Activated CD4-positive, alpha-beta T cell treated with anti-CD3 and anti-CD28 coated beads, Interleukin-2, Interleukin-6, amounts not matched to agents 100 ng/mL and 50 ng/mL, durations not matched to agents 16 hours and 8 hours (primary cell): ENCODE measurements at regions not wholly inside any gene's neighbourhood (a gene's known extent, or its start where the extent isn't known, plus 50 kb on each side); places are given as distances from the start of the nearest gene placed in this dataset.

ENCODE experiments used
- DNase-seq: peaks from one replicate; pipeline ENCODE4 v3.0.0-alpha.2; 2020

- DNase-seq: peak; percentile 41
Observed at GRCh38 chr2:106572541-106573450, 85.6 kb downstream of the CD8B2 start.

- no peak for DNase-seq
Observed at GRCh38 chr2:106573773-106574172, 86.6 kb downstream of the CD8B2 start.

DNA sequence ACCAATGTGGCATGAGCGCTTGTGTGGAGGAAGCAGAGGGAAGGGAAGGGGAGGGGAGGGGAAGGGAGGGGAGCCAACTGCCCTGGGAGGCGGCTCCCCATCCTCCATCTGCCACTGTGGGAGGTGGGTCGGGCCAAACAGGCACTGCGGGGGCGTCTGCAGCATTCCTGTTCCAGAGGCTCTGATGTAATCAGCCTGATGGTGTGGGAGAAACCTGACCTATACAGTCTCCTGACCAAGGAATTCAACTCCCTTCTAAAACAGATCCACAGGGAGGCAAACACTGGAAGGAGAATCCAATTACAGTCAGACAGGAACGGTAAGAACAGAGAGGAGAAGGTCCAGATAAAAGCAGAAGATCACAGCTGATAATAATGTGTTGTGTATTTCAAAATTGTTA lies 88.8 kb downstream of the CD8B2 start:
- no peak for DNase-seq

GRCh38 chr2:106577255-106577651 lies 90.1 kb downstream of the CD8B2 start:
- DNase-seq: no peak

- no peak for DNase-seq
Observed at GRCh38 chr2:106579750-106580197, 92.6 kb downstream of the CD8B2 start.

- DNase-seq: no peak
Observed at GRCh38 chr2:106580241-106580640, 93.1 kb downstream of the CD8B2 start.

- no peak for DNase-seq
Observed at GRCh38 chr2:106581328-106581727, 94.2 kb downstream of the CD8B2 start.

- DNase-seq: no peak
Observed at GRCh38 chr2:106581755-106582147, 94.6 kb downstream of the CD8B2 start.

DNA sequence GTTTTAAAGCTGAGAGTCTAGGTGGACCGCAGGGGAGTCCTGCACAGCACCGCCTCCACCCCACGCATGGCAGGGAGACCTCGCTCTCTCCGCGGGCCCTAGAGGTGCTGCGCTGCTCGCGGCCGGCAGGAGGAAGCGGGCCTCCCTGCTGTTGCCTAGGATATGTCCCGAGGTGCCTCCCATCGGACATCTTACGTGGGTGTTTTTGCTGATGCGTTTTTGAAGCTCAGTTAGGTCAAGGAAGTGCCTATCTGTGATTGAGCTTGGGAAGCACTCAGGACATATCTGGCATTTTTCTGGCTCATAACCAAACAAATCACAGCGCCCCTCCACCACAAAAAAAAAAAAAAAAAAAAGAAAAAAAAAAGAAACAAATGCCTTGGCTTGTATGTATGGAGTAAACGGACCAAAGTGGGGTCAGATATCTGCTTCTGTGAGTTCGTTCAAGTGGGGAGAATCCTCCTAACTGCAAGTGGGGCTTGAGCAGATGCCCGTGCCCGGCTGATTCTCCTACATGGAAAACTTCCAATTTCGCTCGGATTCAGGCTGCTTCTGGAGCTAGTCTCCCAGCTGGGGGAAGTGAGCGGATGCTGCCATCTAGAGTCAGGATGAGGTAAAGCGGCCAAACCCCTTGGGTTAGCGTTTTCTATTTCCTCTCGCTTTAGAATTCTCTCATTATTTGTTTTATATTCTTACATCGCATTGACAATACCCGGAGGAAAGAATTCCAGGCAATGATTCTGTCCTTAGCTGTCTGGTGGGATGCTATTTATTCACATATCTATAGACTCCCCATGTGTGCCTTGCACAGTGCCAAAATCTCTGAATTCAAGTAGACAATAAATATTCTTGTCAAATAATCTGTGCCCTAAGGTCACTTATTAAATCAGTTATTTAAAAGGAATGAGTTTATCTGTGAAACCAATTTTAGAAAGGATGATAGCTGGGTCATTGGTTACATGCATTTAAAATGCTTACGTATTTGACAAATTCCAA lies 95.3 kb downstream of the CD8B2 start:
- peak; percentile 51 for DNase-seq

- DNase-seq: no peak
Observed at GRCh38 chr2:106584304-106584954, 97.3 kb downstream of the CD8B2 start.

- peak; percentile 8 for DNase-seq
Observed at GRCh38 chr2:106596844-106597243, 109.7 kb downstream of the CD8B2 start.

GRCh38 chr2:106599540-106599939 lies 112.4 kb downstream of the CD8B2 start:
- no peak for DNase-seq

DNA sequence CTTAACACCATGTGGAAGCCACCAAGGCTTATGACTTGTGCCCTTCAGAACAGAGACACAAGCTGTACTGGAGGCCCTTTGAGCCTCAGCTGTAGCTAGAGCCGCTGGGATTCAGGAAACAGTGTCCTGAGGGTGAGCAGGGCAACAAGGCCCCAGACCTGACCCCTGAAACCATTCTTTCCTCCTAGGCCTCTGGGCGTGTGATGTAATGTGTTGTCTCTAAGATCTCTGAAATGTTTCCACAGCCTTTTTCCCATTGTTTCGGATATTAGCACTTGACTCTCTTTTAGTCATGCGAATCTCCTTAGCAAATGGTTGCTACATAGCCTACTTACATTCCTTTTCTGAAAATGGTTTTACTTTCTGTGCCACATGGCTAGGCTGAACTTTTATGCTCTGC lies 114.9 kb downstream of the CD8B2 start:
- DNase-seq: no peak

DNA sequence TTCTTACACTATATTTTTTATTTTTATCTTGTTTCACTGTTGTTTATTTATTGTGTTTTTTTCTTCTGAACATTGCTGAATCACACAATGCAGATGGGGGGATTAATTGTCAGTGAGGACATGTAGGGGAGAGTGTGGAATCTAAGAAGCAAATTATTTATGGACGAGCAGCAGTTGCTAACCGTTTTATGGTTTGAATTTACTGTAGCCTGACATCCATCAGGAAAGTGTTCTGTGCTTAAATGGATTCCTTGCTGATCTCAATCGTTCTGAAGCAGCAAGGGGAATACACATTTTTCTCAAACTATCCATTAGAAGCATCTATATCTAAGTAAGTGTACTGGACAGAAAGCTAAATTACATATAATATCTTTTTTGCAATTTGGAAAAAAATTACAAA lies 119.5 kb downstream of the CD8B2 start:
- no peak for DNase-seq

DNA sequence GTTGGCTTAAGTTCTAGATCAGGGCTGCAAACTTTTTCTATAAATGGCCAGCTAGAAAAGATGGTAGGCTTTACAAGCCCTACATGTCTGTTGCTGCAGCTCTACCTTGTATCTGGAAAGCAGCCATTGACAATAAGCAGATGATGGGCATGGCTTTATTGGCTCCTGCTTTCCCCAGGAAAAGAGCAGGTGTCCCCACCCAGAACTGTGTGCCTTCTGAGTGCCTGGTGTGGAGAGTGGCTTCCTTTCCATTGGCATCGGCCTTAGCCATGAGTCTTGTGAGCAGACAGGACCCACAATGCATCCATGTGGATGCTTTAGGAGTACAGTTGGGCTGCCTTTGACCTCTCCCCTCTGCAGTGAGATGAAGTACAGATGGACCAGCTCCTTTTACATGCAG lies 120.2 kb downstream of the CD8B2 start:
- DNase-seq: no peak

GRCh38 chr2:106609780-106610179 lies 122.6 kb downstream of the CD8B2 start:
- DNase-seq: no peak

DNA sequence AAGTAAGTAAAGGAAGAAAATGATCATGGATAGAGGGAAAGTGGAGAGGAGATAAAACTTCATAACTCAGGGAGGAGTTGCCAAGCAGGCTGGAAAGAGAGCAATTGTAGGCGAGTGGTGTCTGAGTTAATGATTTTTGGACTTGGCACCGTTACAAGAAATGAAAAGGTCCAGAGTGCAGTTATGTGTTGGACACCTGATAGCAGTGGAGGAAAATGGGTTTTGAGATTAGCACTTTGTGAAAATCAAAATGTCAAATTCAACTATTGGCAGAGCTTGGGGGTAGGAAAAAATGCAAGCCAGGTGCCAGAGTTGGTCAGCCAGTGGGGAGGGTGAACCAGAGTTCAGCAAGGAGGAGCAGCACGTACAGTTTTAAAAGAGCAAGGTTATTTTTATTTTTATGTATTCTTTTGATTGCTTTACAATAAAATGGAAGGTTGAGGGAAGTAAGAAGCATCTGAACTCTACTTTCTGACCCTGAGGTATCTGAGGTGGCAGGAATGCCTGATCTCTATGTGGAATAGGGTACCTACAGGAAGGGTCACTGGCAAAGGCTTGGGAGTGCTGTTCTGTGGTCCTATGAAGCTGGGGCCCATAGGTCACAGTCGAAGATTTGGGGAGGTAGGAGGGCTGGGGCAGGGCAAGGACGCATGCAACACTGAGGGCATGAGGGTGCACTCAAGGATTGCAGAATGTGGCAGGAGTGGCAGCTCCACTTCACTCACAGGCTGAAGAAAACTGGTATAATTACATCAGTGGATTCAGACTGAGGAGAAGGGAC lies 127.5 kb downstream of the CD8B2 start:
- DNase-seq: no peak

DNA sequence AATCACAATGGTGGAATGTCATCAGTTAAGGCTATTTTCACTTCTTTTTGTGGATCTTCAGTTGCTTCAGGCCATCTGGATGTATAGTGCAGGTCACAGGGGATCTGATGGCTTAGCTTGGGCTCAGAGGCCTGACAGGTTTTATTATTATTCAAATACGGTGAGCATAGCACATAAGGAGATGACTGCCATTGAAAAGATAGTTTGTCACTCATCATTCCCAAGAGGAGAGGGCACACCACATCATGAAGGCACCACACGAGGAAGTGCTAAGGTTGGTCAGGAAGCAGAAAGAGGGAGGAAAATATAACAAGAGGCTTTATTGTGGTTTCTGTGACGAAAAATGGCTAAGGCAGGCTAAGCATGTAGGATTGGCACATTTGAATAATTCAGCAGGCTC lies 131.4 kb downstream of the CD8B2 start:
- no peak for DNase-seq

GRCh38 chr2:106623456-106623855 lies 136.3 kb downstream of the CD8B2 start:
- no peak for DNase-seq

GRCh38 chr2:106624787-106625380 lies 137.7 kb downstream of the CD8B2 start:
- DNase-seq: no peak

- DNase-seq: no peak
Observed at GRCh38 chr2:106628377-106628776, 141.2 kb downstream of the CD8B2 start.

DNA sequence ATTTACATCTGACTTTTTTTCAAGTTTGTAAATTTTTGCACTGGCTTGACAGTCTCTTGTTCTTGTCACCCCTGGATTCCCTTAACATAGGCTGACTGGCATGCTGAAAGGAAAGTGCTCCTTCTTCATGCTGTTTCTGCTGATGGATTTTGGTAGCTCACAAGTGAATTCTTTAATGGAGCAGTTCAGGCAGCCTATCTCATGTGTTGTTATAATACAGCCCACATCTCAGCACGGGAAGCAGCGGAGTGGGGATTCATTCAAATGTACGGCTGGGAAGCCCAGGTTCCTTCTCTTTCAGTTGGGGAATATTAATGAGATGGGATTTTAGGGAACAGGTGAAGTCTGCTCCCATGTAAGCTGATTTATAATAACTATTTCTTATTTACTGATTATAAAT lies 142.8 kb downstream of the CD8B2 start:
- no peak for DNase-seq
